ENCODE measurements at regions not wholly inside any gene's neighbourhood (a gene's known extent, or its start where the extent isn't known, plus 50 kb on each side); places are given as distances from the start of the nearest gene placed in this dataset.
"Not testable (repeated sequence)": the region's sequence is repeated elsewhere in the genome, so short reads cannot be mapped to it uniquely, and the experiment has no call there.

GRCh38 chr3:118077332-118077731, 957.3 kb downstream of the IGSF11 start:
- no peak for DNase-seq (ENCODE audit: low spot score)

GRCh38 chr3:118080889-118081288, 953.8 kb downstream of the IGSF11 start:
- DNase-seq (ENCODE audit: low spot score): no peak

GRCh38 chr3:118088696-118089095, 946.0 kb downstream of the IGSF11 start:
- peak; percentile 51 for DNase-seq (ENCODE audit: low spot score)

- DNase-seq (ENCODE audit: low spot score): no peak
Observed at GRCh38 chr3:118089563-118089962, 945.1 kb downstream of the IGSF11 start.

GRCh38 chr3:118097226-118097625, 937.4 kb downstream of the IGSF11 start:
- DNase-seq (ENCODE audit: low spot score): no peak

GRCh38 chr3:118097660-118098059, 937.0 kb downstream of the IGSF11 start:
- no peak for DNase-seq (ENCODE audit: low spot score)

GRCh38 chr3:118098827-118099226, 935.8 kb downstream of the IGSF11 start:
- no peak for DNase-seq (ENCODE audit: low spot score)

GRCh38 chr3:118101891-118102290, 932.8 kb downstream of the IGSF11 start:
- DNase-seq (ENCODE audit: low spot score): no peak

- DNase-seq (ENCODE audit: low spot score): no peak
Observed at GRCh38 chr3:118102737-118103136, 931.9 kb downstream of the IGSF11 start.

GRCh38 chr3:118108201-118108600, 926.4 kb downstream of the IGSF11 start:
- DNase-seq (ENCODE audit: low spot score): no peak

- no peak for DNase-seq (ENCODE audit: low spot score)
Observed at GRCh38 chr3:118108769-118109168, 925.9 kb downstream of the IGSF11 start.

GRCh38 chr3:118110211-118110610, 924.4 kb downstream of the IGSF11 start:
- DNase-seq (ENCODE audit: low spot score): no peak

GRCh38 chr3:118116991-118117390, 917.7 kb downstream of the IGSF11 start:
- DNase-seq (ENCODE audit: low spot score): no peak

- no peak for DNase-seq (ENCODE audit: low spot score)
Observed at GRCh38 chr3:118126751-118127150, 907.9 kb downstream of the IGSF11 start.

GRCh38 chr3:118127992-118128391, 906.7 kb downstream of the IGSF11 start:
- no peak for DNase-seq (ENCODE audit: low spot score)

GRCh38 chr3:118128886-118129285, 905.8 kb downstream of the IGSF11 start:
- peak; percentile 21 for DNase-seq (ENCODE audit: low spot score)

GRCh38 chr3:118137778-118138177, 896.9 kb downstream of the IGSF11 start:
- no peak for DNase-seq (ENCODE audit: low spot score)

- no peak for DNase-seq (ENCODE audit: low spot score)
Observed at GRCh38 chr3:118144919-118145318, 889.7 kb downstream of the IGSF11 start.

GRCh38 chr3:118146658-118147375, 887.8 kb downstream of the IGSF11 start:
- DNase-seq (ENCODE audit: low spot score): no peak

GRCh38 chr3:118151164-118151563, 883.5 kb downstream of the IGSF11 start:
- no peak for DNase-seq (ENCODE audit: low spot score)

- DNase-seq (ENCODE audit: low spot score): not testable (repeated sequence)
Observed at GRCh38 chr3:118162627-118163588, 871.7 kb downstream of the IGSF11 start.

- DNase-seq (ENCODE audit: low spot score): no peak
Observed at GRCh38 chr3:118165413-118165812, 869.2 kb downstream of the IGSF11 start.

- no peak for DNase-seq (ENCODE audit: low spot score)
Observed at GRCh38 chr3:118167571-118167970, 867.1 kb downstream of the IGSF11 start.

Data from COLO829 (cell line).